ENCODE measurements at regions not wholly inside any gene's neighbourhood (a gene's known extent, or its start where the extent isn't known, plus 50 kb on each side); places are given as distances from the start of the nearest gene placed in this dataset.

GRCh38 chr2:57575700-57576268 is 470.8 kb upstream of the VRK2 start:
- no peak for DNase-seq

GRCh38 chr2:57576983-57577382 is 469.6 kb upstream of the VRK2 start:
- DNase-seq, result no peak
- Histone ChIP-seq H3K4me3 (no peak overlapping the region), H3K9me3 (no peaks in the 10 kb centered on the region), H3K27me3 (no peaks in the 10 kb centered on the region), H3K36me3 (no peaks in the 10 kb centered on the region)

More at GRCh38 chr2:57575700-57576268, 470.8 kb upstream of the VRK2 start:
- Histone ChIP-seq H3K27me3 (no peaks in the 10 kb centered on the region), H3K9me3 (no peaks in the 10 kb centered on the region), H3K4me3 (no peak overlapping the region), H3K36me3 (no peaks in the 10 kb centered on the region)

- Histone ChIP-seq H3K9me3 (no peaks in the 10 kb centered on the region), H3K36me3 (no peaks in the 10 kb centered on the region), H3K27me3 (no peaks in the 10 kb centered on the region), H3K4me3 (no peak overlapping the region)
- DNase-seq, result no peak
These were observed 448.7 kb upstream of the VRK2 start for GRCh38 chr2:57597940-57598339.

- DNase-seq, result no peak
These were observed 448.1 kb upstream of the VRK2 start for GRCh38 chr2:57598551-57598950.

GRCh38 chr2:57602733-57603132 is 443.9 kb upstream of the VRK2 start:
- H3K27me3 ChIP-seq, result no peaks in the 10 kb centered on the region
- no peaks in the 10 kb centered on the region for H3K9me3 ChIP-seq
- no peak for DNase-seq
- H3K36me3 ChIP-seq, result no peaks in the 10 kb centered on the region
- H3K4me3 ChIP-seq, result no peak overlapping the region

More at GRCh38 chr2:57598551-57598950, 448.1 kb upstream of the VRK2 start:
- no peaks in the 10 kb centered on the region for H3K36me3 ChIP-seq
- no peaks in the 10 kb centered on the region for H3K9me3 ChIP-seq
- H3K27me3 ChIP-seq, result no peaks in the 10 kb centered on the region
- H3K4me3 ChIP-seq, result no peak overlapping the region

GRCh38 chr2:57614988-57615387 is 431.6 kb upstream of the VRK2 start:
- Histone ChIP-seq H3K9me3 (no peaks in the 10 kb centered on the region), H3K4me3 (no peak overlapping the region), H3K27me3 (no peaks in the 10 kb centered on the region), H3K36me3 (no peaks in the 10 kb centered on the region)
- no peak for DNase-seq

GRCh38 chr2:57615855-57616556 is 430.6 kb upstream of the VRK2 start:
- Histone ChIP-seq H3K36me3 (no peaks in the 10 kb centered on the region), H3K4me3 (no peak overlapping the region), H3K27me3 (no peaks in the 10 kb centered on the region), H3K9me3 (no peaks in the 10 kb centered on the region)
- DNase-seq, result no peak

- no peak for DNase-seq
- Histone ChIP-seq H3K36me3 (no peaks in the 10 kb centered on the region), H3K4me3 (no peak overlapping the region), H3K27me3 (no peaks in the 10 kb centered on the region), H3K9me3 (no peaks in the 10 kb centered on the region)
These were observed 429.3 kb upstream of the VRK2 start for GRCh38 chr2:57617318-57617717.

- Histone ChIP-seq H3K9me3 (no peaks in the 10 kb centered on the region), H3K27me3 (no peaks in the 10 kb centered on the region), H3K36me3 (no peaks in the 10 kb centered on the region), H3K4me3 (no peak overlapping the region)
- DNase-seq, result no peak
These were observed 425.4 kb upstream of the VRK2 start for GRCh38 chr2:57621122-57621663.

- no peaks in the 10 kb centered on the region for H3K9me3 ChIP-seq
- no peaks in the 10 kb centered on the region for H3K27me3 ChIP-seq
- no peak for DNase-seq
- no peaks in the 10 kb centered on the region for H3K36me3 ChIP-seq
- no peak overlapping the region for H3K4me3 ChIP-seq
These were observed 424.6 kb upstream of the VRK2 start for GRCh38 chr2:57622009-57622408.

GRCh38 chr2:57656198-57656597 is 390.4 kb upstream of the VRK2 start:
- DNase-seq, result no peak
- Histone ChIP-seq H3K4me3 (no peak overlapping the region), H3K9me3 (no peaks in the 10 kb centered on the region), H3K27me3 (no peaks in the 10 kb centered on the region), H3K36me3 (no peaks in the 10 kb centered on the region)

GRCh38 chr2:57669570-57669969 is 377.0 kb upstream of the VRK2 start:
- DNase-seq, result no peak
- no peaks in the 10 kb centered on the region for H3K9me3 ChIP-seq
- H3K27me3 ChIP-seq, result no peaks in the 10 kb centered on the region
- H3K36me3 ChIP-seq, result no peaks in the 10 kb centered on the region
- H3K4me3 ChIP-seq, result no peak overlapping the region

GRCh38 chr2:57674025-57674424 is 372.6 kb upstream of the VRK2 start:
- Histone ChIP-seq H3K4me3 (no peak overlapping the region), H3K9me3 (no peaks in the 10 kb centered on the region), H3K27me3 (no peaks in the 10 kb centered on the region), H3K36me3 (no peaks in the 10 kb centered on the region)
- DNase-seq, result no peak

GRCh38 chr2:57674743-57675142 is 371.9 kb upstream of the VRK2 start:
- Histone ChIP-seq H3K36me3 (no peaks in the 10 kb centered on the region), H3K27me3 (no peaks in the 10 kb centered on the region), H3K4me3 (no peak overlapping the region), H3K9me3 (no peaks in the 10 kb centered on the region)
- DNase-seq, result no peak

GRCh38 chr2:57677296-57677695 is 369.3 kb upstream of the VRK2 start:
- Histone ChIP-seq H3K27me3 (no peaks in the 10 kb centered on the region), H3K4me3 (no peak overlapping the region), H3K9me3 (no peaks in the 10 kb centered on the region), H3K36me3 (no peaks in the 10 kb centered on the region)
- no peak for DNase-seq

GRCh38 chr2:57681650-57682049 is 365.0 kb upstream of the VRK2 start:
- DNase-seq, result no peak
- no peak overlapping the region for H3K4me3 ChIP-seq
- H3K36me3 ChIP-seq, result no peaks in the 10 kb centered on the region
- no peaks in the 10 kb centered on the region for H3K27me3 ChIP-seq
- no peaks in the 10 kb centered on the region for H3K9me3 ChIP-seq

- H3K9me3 ChIP-seq, result no peaks in the 10 kb centered on the region
These were observed 361.6 kb upstream of the VRK2 start for GRCh38 chr2:57685032-57685431.

GRCh38 chr2:57692395-57692794 is 354.2 kb upstream of the VRK2 start:
- Histone ChIP-seq H3K9me3 (no peaks in the 10 kb centered on the region), H3K4me3 (no peak overlapping the region), H3K36me3 (no peaks in the 10 kb centered on the region), H3K27me3 (no peaks in the 10 kb centered on the region)
- DNase-seq, result no peak

More at GRCh38 chr2:57685032-57685431, 361.6 kb upstream of the VRK2 start:
- no peaks in the 10 kb centered on the region for H3K36me3 ChIP-seq
- no peak for DNase-seq
- no peaks in the 10 kb centered on the region for H3K27me3 ChIP-seq
- H3K4me3 ChIP-seq, result no peak overlapping the region

Measured in MG63 (cell line).